Pancreas (tissue), 10 donors: ENCODE measurements at regions not wholly inside any gene's neighbourhood (a gene's known extent, or its start where the extent isn't known, plus 50 kb on each side); places are given as distances from the start of the nearest gene placed in this dataset.

Experiments used
- ATAC-seq, 4 donors: fragments of 200-7000 bp; cut with Tn5 transposase; one replicate each; pipeline versions ENCODE4 v1.8.0 to v1.9.1; 2020; ENCODE audit warnings: mild to moderate bottlenecking in 4 of 4, moderate library complexity in 4 of 4
- DNase-seq, 6 donors: peaks; one replicate each; pipeline ENCODE4 v3.0.0-alpha.2; 2020
- FAIRE-seq: peaks from 2 replicates; lab custom pipeline; 2012; peaks lifted over from hg19 to GRCh38; lab: Jason Lieb, UNC
- H3K27ac ChIP-seq, 4 donors: fragments of 200-600 bp; sonication (generic); 1 replicate in 3 of 4; 2 replicates in 1 of 4; pipeline versions ENCODE4 v1.5.0 to v1.8.0; 2020
- H3K27me3 ChIP-seq, 4 donors: fragments of 200-600 bp; one replicate each; pipeline ENCODE4 v1.8.0; 2021
- H3K36me3 ChIP-seq, 3 donors: fragments of 200-600 bp; sonication (generic) in 1 of 3; one replicate each; pipeline versions ENCODE4 v1.5.0 to v1.8.0; 2020 to 2021
- H3K4me1 ChIP-seq, 3 donors: fragments of 200-600 bp; one replicate each; pipeline ENCODE4 v1.8.0; 2021
- H3K4me3 ChIP-seq, 4 donors: fragments of 200-600 bp; sonication (generic) in 2 of 4; one replicate each; pipeline versions ENCODE4 v1.5.0 to v1.8.0; 2020 to 2021
- H3K9me3 ChIP-seq, 4 donors: fragments of 200-600 bp; one replicate each; pipeline ENCODE4 v1.8.0; 2021
- CTCF ChIP-seq, 4 donors: fragments of 200-600 bp; sonication (generic) in 3 of 4; IDR thresholded peaks; one replicate each; pipeline versions ENCODE4 v1.5.0 to v1.8.0; 2021; ENCODE audit warnings: antibody characterized with exemption in 4 of 4
- WGBS, 2 donors: extraction: QIAGEN DNeasy Blood & Tissue Kit; methylation state at CpG; one replicate each; pipeline ENCODE4 v1.1.7; 2013; 5-methylcytosine and 5-hydroxymethylcytosine counted together
- intact Hi-C, 3 donors: fragments of 100-400 bp; cut with DNase I; formaldehyde crosslinking; loops; one replicate each; pipeline versions ENCODE4 v1.11.1 to v1.14.2; 2022
- donor health status: healthy with polysubstance abuse.
- donor health status: DM: no; HTN: no; CAD: no; lungs with moderate emphysema.
- donor health status: DM: no; HTN: no; CAD: no.
- donor health status: control.
- donor health status: control.
- donor health status: Bipolar disorder and iron deficiency.
- donor health status: DM: yes; HTN: yes; CAD: no.
- donor health status: DM: no; HTN: no; CAD: no.
- donor health status: DM: no; HTN: no; CAD: no.
- donor health status: DM: yes; HTN: yes; CAD: no.

- Histone ChIP-seq H3K4me1 (no peaks in the 10 kb centered on the region), H3K27ac (no peak overlapping the region), H3K4me3 (no peak overlapping the region), H3K36me3 (no peaks in the 10 kb centered on the region), H3K9me3 (no peaks in the 10 kb centered on the region), H3K27me3 (no peaks in the 10 kb centered on the region)
- ATAC-seq, result no peak
- no peak for TF ChIP-seq CTCF (IDR thresholded peaks at IDR 0.05)
- DNase-seq, result no peak
- intact Hi-C loops, result no loop called here
- 18 to 21% methylated on average over 3 of the region's 3 CpGs for WGBS, 2 donors
- no peak for FAIRE-seq
These were observed 444.9 kb upstream of the FOXG1 start for GRCh38 chr14:28321475-28322244.

GRCh38 chr14:28323366-28323765 lies 443.2 kb upstream of the FOXG1 start:
- H3K27me3 ChIP-seq, result no peaks in the 10 kb centered on the region
- ATAC-seq (no peak), DNase-seq (no peak), FAIRE-seq (no peak)
- intact Hi-C loops, result no loop called here
- H3K4me3 ChIP-seq, result no peak overlapping the region
- no peaks in the 10 kb centered on the region for H3K36me3 ChIP-seq
- H3K27ac ChIP-seq, result no peak overlapping the region
- H3K9me3 ChIP-seq, result no peaks in the 10 kb centered on the region
- WGBS, 2 donors, result 35 to 42% methylated on average over 4 of the region's 4 CpGs
- no peaks in the 10 kb centered on the region for H3K4me1 ChIP-seq
- no peak for TF ChIP-seq CTCF (IDR thresholded peaks at IDR 0.05)

DNA sequence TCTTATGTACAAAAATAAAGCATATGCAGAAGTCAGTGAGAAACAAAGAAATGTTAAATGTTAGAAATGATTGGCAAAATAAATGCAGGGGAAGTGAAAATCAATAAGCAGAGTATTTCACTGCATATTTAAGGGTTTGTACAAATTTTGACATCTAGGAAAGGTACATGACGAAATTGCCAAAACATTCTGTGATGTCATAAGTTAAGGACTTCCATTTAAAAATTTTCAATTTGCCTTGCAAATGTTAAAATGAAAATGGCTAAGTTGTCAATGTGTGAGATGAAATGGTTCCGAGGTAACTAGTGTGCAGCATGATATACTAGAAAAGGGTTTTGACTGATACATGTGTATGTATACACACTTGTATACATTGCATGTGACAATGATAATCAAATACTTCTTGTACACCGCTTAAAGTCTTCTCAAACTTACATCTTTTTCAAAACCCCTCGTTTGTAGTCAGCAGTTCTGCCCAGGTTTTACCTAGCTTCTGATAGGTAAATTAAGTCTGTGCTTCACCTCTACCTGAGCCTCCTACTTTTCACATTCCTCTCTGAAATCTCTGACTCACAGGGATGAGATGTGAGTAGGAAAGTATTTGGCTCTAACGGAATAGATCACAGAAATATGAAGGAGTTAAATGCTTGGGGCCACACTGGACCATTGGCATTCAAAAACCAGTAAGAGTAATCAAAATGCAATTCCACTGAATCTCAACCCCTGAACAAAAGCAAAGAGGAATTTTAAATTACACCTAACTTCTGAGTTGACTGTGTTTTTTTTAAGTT lies 442.4 kb upstream of the FOXG1 start:
- H3K4me3 ChIP-seq, result no peak overlapping the region
- no peak for TF ChIP-seq CTCF (IDR thresholded peaks at IDR 0.05)
- H3K9me3 ChIP-seq, result no peaks in the 10 kb centered on the region
- WGBS, 2 donors, result 46 to 51% methylated on average over 5 of the region's 5 CpGs
- FAIRE-seq, result no peak
- DNase-seq, result no peak
- H3K27ac ChIP-seq, result no peak overlapping the region
- intact Hi-C loops, result no loop called here
- H3K4me1 ChIP-seq, result no peaks in the 10 kb centered on the region
- no peaks in the 10 kb centered on the region for H3K27me3 ChIP-seq
- no peaks in the 10 kb centered on the region for H3K36me3 ChIP-seq
- no peak for ATAC-seq

DNA sequence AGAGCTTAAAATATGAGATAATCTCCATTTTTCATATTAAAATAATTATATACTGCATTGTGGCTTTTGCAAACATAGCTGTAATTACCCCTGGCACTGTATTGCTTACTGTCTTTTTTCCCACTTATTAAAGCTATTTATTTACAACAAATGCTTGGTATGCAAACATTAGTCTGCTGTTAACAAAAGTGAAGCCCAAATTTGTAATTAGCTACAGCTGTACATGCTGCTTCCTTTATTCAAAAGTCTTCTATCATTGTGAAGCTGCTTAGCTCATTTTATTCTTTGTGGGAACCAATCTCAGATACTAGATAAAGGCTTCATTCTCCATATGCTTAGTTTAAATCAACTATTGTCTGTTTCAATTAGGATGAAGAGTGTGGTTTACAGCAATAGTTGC lies 425.8 kb upstream of the FOXG1 start:
- FAIRE-seq (no peak), DNase-seq (no peak), ATAC-seq (no peak)
- no peaks in the 10 kb centered on the region for H3K9me3 ChIP-seq
- H3K27me3 ChIP-seq, result no peaks in the 10 kb centered on the region
- H3K36me3 ChIP-seq, result no peaks in the 10 kb centered on the region
- intact Hi-C loops, result no loop called here
- no peak for TF ChIP-seq CTCF (IDR thresholded peaks at IDR 0.05)
- no peaks in the 10 kb centered on the region for H3K4me1 ChIP-seq
- no peak overlapping the region for H3K4me3 ChIP-seq
- no peak overlapping the region for H3K27ac ChIP-seq

GRCh38 chr14:28344381-28344780 lies 422.2 kb upstream of the FOXG1 start:
- FAIRE-seq (no peak), DNase-seq (no peak), ATAC-seq (no peak)
- Histone ChIP-seq H3K27me3 (no peaks in the 10 kb centered on the region), H3K9me3 (no peaks in the 10 kb centered on the region), H3K27ac (no peak overlapping the region), H3K4me3 (no peak overlapping the region), H3K36me3 (no peaks in the 10 kb centered on the region), H3K4me1 (no peaks in the 10 kb centered on the region)
- intact Hi-C loops, result no loop called here
- no peak for TF ChIP-seq CTCF (IDR thresholded peaks at IDR 0.05)
